ENCODE measurements at regions not wholly inside any gene's neighbourhood (a gene's known extent, or its start where the extent isn't known, plus 50 kb on each side); places are given as distances from the start of the nearest gene placed in this dataset.

DNA sequence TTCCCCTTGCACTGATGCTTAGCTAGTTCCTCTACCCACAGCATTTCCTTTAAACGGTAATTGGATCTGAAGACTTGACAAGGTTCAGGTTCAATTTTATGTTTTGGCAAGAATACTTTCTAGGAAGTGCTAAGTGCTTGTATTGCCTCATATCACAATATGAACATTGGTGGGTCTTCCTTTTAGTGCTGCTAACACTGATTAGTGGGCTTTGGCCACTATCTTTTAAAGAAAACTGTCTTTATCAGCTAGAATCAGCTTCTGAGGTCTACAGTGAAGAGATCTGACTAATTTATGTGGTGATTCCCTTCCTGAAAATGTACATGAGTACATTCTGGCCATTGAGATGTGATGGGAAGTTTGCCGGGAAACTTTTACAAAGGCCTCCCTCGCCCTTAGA is 316.7 kb upstream of the KLF3 start:
- no peak for DNase-seq

DNA sequence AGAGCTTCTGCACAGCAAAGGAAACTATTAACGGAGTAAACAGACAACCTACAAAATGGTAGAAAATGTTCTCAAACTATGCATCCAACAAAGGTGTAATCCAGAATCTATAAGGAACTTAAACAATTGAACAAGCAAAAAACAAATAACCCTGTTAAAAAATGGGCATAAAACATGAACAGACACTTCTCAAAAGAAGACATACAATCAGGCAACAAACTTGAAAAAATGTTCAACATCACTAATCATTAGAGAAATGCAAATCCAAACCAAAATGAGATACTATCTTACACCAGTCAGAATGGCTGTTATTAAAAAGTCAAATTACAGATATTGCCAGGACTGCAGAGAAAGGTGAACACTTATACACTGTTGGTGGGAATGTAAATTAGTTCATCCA is 309.6 kb upstream of the KLF3 start:
- no peak for DNase-seq

DNA sequence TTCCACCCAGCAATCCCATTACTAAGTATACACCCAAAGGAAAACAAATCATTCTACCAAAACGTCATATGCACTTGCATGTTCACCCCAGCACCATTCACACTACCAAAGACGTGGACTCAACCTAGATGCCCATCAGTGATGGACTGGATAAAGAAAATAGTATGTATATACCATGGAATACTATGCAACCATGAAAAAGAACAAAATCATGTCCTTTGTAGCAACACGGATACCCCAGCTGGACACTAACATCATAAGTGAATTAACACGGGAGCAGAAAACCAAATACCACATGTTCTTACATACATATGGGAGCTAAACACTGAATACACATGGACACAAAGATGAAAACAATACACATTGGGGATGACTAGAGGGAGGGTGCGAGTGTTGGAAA is 309.1 kb upstream of the KLF3 start:
- no peak for DNase-seq

DNA sequence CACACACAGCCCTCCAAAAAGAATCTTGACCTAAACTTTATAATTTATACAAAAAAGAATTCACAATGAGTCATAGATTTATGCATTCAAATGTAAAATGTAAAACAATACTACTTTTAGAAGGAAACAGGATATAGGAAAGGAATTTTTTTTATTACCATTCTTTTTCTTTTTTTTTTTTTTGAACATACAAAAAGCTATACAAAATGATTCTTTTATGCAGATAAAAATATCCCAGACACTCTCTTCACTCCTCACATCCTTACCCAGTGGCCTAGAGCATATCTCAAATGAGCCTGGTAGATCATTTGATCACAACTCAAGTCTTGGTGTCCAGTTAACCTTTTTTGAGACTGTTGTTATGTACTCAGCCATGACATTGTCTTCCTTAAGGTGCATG is 307.3 kb upstream of the KLF3 start:
- DNase-seq = no peak

DNA sequence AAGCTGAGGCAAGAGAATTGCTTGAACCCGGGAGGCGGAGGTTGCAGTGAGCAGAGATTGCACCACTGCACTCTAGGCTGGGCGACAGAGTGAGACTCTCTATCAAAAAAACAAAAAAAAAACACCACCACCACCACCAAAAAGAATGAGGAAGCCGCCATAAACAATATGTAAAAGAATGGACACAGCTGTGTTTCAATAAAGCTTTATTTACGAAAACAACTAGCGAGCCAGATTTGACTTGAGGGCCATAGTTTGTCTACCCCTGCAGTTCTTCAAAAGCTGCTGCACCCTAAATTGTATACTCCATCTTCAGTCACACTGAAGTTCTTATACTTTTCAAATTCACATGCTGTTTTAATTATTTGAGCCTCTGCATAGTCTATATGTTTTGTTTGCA is 306.5 kb upstream of the KLF3 start:
- no peak for DNase-seq

DNA sequence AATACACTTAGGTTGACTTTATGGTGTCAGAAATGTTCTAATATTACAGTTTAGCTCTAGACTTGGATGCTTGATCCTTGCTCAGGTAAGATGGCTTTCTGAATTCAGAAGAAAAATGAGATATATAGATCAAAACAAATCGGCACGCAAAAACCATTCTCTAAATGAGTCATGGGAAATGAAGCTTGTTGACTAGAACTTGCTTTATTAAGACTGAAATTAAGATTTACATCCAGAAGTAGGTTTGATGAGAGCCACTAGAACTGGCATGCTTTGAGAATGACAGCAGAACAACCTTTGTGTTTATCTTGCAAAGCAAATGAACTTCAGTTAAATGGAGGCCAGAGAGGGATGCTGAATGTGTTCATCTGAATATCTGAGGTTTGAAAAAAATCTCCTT is 304.9 kb upstream of the KLF3 start:
- DNase-seq = no peak

DNA sequence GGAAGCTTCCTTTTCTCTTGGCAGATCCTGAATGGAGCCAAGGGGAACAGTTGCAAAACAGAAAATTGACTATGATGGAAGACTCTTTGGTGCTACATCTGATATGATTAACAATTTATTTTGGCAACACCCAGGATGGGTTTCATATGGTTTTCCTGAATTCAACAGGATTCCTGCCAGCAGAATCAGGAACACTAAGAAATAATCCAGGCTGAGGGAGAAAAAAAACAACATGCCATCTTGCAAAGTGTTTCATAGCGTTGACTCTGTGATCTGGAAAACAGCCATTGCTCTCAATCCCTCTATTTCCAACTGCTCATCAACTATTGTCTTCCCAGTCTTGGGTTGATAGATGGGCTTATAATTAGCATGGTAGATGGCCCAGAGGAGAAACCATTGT is 303.8 kb upstream of the KLF3 start:
- no peak for DNase-seq

DNA sequence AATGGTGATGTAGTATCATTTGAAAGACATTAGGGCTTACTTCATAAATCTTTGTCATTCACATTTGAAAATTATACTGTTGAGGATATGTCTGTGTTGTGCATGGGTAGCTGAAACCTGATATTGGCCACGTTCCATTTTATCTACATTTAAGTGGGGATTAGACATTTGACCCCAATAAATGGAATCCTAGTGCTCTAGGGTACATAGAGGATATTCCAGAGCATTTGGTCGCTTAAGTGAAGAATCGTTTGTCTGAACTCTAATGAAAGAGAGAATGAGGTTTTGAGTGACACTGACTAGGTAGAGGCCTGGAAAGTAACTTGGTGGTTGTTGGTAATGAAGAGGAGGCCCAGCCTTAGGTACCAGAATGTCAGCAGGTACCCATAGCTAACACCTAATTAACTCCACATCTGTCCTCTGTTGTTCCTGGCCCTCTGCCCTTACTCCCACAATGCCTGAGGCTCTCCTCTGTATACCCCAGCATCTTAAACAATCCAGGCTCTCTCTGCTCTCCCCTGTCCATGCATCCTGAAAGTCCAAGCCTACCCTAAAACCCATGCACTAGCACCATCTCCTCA is 299.5 kb upstream of the KLF3 start:
- no peak for DNase-seq

DNA sequence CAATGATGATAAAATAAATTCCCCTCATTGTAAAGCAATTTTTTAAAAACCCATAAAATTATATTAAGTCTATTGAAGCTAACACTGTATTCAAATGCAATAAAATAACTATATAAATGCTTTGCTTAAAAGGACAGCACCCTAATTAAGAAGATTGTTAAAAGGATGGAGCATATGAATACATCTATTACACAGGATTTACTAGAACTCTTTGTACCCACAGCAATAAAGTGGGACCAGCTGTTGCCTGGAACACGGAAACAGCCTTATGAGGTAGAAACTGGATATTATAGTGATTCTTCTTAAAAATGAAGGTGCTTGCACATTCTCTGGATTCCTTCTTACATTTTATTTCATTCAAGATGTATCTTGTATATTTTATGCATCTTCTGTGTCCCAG is 298.7 kb upstream of the KLF3 start:
- no peak for DNase-seq

DNA sequence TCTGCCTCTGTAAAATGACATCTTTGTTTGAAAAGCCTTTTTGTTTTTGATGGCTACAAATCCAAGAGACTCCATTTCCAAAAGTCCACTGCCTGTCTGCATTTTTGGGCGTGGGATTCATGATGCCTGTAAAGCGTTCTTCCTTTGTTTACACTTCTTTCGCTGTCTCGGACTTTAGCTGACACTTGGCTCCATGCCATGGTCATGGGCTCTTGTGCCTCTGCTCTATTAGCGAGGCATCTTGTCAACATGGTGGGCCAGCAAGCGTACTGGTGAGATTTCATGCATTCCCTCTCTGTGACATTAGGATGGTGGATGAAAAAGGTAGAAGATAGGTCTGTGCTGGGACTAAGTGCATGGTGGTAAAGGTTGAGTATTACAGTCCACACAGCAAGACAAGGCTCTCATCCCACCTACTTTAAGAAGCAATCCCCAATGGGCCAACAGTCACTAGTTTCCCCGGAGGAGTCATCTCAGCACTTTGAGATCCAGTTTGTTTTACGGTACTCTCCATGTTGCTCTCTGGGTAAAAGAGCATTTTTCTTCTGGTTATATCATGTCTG is 298.2 kb upstream of the KLF3 start:
- no peak for DNase-seq

DNA sequence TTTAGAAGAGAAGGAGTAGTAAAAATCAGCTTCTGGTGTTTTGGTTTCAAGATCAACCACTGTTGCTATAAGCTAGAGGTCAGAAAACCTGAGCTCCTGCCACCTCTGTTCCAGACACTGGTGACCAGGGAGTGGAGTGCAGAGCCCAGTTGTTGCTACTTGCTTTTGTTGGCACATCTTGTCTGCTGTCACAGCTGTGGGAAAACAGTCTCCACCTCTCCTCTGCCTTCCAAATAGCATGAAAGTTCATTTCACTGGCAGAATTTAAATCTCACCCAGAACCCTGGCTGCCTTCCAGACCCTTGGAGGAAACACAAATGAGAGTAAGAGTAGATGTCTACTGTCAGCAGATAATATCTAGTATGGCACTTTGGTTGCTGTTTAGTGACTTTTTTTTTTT is 297.5 kb upstream of the KLF3 start:
- no peak for DNase-seq

DNA sequence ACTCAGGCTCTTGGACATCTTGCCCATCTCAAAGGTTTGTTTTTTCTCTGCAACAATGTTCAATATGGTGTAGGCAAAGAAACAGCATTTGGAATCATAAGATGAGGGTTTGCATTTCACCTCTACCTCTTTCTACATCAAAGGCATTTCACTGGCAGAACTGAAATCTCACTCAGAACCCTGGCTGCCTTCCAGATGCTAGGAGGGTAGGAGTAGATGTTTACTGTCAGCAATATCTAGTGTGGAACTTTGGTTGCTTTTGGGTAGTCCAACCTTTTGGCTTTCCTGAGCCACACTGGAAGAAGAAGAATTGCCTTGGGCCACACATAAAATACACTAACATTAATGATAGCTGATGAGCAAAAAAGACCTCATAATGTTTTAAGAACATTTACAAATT is 297.0 kb upstream of the KLF3 start:
- DNase-seq = no peak

DNA sequence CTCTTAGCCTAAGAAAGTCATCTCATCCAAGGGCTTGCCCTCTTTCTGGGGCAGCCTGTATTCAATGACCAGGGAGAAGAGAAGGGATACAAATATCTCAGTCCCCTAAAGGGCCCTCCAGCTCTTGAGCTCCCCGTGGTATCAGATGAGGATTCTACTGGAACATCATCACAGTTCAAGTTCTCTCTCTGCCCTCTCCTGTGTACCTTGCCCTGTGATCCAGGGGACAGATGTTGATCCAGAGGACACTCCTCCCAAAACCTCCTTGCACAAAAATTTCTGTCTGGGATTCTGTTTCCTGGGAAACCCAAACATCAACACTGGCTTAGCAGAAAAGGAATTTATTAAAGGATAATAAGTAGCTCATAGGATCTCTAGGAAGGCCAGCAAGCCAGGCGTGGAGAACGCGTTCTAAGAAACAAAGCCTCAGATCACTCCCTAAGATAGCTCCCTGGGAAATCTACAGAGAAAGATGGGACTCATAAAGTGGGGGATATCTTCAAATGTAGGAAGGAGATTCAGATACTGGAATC is 296.3 kb upstream of the KLF3 start:
- DNase-seq = no peak

DNA sequence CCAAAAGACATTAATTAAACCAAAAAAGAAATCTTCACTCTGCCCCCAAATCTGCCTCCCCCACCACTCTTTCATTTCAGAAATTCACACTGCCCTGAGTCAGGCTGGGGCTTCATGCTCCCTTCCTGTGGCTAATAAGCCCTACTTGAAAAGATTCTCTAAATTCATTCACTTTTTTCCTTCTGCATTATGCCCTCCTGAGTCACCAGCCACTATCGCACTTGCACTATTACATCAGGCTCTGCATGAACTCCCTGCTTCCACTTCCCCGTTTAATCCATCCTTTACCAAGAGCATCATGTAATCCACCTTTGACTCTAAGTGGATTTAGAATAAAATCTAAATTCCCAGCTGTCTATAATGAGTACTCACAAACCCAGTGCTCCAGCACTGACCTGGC is 295.4 kb upstream of the KLF3 start:
- no peak for DNase-seq

DNA sequence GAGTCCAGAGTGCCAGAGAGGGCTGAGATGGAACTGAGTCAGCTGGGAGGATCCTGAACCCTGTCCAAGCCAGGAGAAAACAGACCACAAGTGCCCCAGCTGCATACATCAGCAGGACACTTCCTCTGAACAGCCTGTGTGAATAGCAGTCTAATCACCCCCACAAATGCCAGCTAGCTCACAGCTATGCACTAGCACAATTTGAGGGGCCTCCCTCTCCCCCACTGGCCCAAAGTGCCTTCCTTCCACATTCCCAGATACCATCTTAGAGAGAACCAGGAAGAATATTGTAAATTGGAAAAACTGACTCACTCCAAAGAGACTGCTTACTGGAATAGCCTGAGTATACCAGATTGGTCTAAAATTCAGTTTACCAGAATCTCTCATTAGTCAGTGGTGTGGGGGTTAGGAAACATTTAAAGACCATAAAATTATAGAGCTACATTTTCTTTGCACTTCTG is 292.6 kb upstream of the KLF3 start:
- no peak for DNase-seq

DNA sequence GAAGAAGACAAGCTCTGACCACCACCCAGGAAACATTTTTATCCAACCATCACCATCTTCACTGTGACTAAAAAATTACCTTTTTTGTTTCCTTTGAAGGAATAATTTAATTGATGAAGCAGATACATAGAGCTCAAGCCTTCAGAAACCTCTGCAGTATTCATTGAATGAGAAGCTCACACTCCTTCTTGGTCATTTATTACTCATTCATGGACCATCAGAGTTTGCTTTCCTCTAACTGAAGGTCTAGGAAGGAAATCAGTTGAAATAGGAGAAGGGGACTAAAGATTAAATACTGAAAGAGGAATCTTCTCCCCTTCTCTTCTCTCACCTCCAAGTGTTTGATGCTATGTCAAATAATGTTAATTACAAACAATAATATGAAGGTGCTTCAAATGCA is 290.6 kb upstream of the KLF3 start:
- no peak for DNase-seq

DNA sequence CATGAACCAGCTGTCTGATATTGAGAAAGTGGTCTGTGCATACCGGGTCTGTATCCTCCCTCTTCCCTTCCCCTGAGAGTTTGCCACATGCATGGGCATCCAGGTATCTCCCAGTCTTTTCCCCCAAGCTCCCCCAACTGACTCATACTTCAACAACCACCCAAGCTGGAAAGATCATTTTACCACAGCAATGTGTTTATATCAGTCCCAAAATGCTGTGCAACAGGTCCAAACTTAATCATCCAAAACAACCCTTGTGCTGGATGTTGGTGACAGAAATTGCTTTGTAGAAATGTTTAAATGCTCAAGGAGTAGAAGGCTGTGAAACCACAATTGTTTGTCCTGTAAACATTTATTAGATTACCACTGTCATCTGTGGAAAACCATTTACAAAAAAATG is 286.8 kb upstream of the KLF3 start:
- DNase-seq = no peak

DNA sequence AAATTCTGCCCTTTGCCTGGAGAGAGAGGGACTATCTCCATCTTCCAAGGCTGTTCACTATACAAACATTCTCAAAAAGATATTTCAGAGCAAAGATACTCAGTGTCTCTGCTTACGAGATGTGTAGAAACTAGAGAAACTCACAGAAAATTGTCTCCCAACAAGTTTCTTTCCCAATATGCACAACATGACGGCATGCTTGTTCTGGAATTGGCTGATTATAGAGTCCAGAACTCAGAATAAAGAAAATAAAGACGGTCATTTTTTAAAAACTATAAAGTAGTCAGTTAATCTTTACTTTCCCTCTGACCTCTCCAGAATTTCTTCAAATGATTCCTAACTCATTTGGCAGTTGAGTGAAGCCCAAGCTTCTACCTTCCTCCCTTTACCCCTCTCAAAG is 285.5 kb upstream of the KLF3 start:
- no peak for DNase-seq

DNA sequence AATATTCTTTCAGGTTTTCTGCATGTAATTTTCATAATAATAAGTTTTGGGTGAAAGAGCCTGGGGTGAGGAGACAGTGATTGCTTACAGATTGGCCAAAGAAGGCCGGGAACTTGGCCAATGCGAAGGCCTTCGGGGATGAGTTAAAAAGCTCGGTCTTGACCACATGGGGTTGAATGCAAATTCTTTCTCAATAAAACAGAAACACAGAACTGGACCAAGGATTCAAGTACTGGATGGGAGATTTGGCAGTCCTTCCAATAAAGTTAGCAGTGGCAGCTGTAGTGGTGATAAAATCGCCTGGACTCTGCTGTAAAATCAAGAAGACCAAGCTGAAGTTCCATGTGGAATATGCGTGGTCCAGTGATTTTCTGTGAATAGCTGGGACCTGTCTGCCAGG is 282.2 kb upstream of the KLF3 start:
- no peak for DNase-seq

DNA sequence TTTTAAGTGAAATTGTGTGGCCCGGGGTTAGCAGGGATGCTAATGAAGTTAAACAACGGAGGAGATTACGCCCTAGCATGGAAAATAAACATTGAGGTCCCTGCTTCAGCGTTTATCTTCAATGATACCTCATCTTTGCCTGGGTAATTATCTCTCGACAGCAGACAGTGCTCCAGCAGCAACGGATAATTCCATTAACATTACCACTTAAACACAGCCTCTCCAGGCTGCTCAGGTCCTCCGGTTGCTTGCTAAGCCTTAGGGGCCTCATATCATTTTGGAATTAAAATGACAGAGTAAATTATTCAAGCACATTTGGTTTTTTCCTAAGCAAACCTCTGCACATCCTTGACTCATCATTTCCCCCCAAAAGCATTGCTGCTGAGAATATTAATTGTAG is 281.5 kb upstream of the KLF3 start:
- no peak for DNase-seq

DNA sequence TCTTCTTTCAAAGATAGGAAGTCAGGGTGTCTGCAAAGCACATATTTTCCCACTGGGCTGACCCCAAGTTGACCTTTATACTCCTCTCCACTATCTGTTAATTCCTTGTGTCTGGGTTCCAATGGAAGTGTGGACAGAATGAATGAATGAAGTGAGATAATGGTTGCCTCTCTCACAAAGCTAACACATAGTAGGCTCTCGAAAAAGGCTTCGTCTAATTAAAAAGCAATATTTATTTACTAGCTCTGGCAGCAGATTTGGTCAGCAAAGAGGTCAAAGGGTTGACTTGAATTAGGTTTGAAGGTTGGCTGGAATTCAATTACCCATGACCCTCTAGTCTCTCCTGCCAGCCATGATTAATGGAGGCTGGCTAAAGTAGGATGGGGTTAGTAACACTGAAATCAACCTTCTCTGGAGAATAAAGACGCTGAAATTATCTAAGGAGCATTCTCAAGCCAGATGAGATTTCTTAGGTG is 280.3 kb upstream of the KLF3 start:
- DNase-seq = no peak

DNA sequence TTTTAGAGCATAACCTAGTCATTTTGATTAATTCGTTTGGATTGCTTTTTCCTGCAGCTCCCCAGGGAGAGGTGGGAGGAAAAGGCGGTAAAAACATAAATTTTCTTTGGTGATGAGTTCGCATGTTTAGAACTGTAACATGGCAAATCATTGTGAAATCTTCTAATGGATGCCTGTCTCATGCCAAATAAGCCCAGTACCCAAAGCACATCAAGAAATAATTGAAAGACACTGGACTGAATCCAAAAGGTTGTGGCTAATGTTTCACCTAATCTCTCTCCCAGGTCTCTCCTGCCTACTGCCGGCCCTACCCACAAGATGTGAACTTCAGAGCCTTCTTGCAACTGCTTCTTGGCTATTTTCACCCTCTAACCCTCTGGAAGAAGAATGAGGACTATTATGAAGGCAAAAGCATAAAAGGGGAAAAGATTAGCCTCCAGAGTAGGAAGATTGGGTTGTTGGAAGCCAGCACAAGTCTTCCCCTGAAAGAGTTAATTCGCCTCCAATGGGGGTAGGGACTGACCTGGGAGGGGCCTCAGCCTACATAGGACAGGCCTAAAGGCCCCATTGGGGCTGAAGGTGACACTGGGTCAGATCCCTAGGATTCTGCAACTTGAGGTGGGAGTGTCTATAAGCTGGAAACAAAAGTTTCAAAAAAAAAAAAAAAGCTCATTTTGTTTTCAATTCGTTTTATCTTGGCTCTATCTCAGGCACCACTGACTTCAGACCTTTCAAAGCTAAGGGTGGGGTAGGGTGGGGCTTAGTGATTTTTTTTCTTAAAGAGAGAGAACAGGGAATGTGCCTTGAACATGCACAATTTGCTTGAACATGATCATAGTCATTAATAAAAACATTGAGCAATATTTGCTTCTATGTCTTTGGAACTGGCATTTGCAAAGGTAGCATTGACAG is 278.6 kb upstream of the KLF3 start:
- no peak for DNase-seq

DNA sequence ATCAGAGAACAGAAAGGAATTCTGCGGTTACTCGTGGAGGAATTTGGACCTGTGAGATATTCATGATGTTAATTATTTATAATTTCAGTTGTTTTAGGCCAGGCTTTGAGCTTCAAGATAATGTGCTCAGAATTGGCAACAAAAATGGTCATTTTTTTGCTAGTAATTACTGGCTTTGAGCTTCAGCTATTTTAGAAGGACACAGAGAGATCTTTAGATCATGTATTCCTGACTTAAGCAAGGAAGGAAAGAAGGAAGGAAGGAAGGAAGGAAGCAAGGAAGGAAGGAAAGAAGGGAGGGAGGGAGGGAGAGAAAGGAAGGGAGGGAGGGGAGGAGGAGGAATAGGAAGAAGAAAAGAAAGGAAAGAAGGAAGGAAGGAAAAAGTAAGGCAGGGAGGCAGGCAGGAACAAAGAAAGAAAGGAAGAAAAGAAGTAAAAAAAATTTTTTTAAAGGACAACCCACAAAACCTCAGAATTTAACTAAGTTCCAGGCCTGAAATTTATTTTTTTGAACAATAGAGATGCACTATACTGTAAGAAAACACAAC is 277.9 kb upstream of the KLF3 start:
- DNase-seq = no peak

All from midbrain (tissue), 1 donor.